PC-9 (cell line): ENCODE measurements at regions not wholly inside any gene's neighbourhood (a gene's known extent, or its start where the extent isn't known, plus 50 kb on each side); places are given as distances from the start of the nearest gene placed in this dataset.

ENCODE experiments used
- BruUV-seq: library from RNA; stranded (reverse); fragments of 400-500 nt; replicated peaks from 2 replicates; lab custom pipeline; 2021; lab: Mats Ljungman, UMichigan
- CTCF ChIA-PET: fragments of 300-600 bp; sonication (Branson Sonifier 250); formaldehyde crosslinking; loops from one replicate; lab custom pipeline; 2022; ENCODE audit warnings: antibody characterized with exemption; lab: Charles Lee
- POLR2A ChIA-PET: fragments of 300-600 bp; sonication (Branson Sonifier 250); formaldehyde crosslinking; loops from one replicate; lab custom pipeline; 2022; ENCODE audit warnings: antibody characterized with exemption; ENCODE audit not compliant: unreplicated experiment; lab: Charles Lee
- DNase-seq, 2 experiments: peaks; one replicate each; pipeline versions ENCODE4 v3.0.0 to v3.0.0-alpha.2; 2015 to 2022; ENCODE audit warnings: mixed read lengths in 1 of 2
- H2AFZ ChIP-seq: fragments of 200-600 bp; sonication (generic); 2 replicates; pipeline ENCODE4 v1.8.1; 2017; ENCODE audit warnings: antibody characterized with exemption
- H3F3A ChIP-seq: fragments of 200-600 bp; sonication (generic); 2 replicates; pipeline ENCODE4 v1.8.1; 2017; ENCODE audit warnings: antibody characterized with exemption, mild to moderate bottlenecking, low read depth; ENCODE audit not compliant: insufficient read depth
- H3K27ac ChIP-seq: fragments of 200-600 bp; sonication (generic); 2 replicates; pipeline ENCODE4 v1.6.1; 2016; ENCODE audit warnings: mixed run types
- H3K27me3 ChIP-seq: fragments of 200-600 bp; sonication (generic); 2 replicates; pipeline ENCODE4 v1.6.1; 2016; ENCODE audit warnings: low read depth, mixed run types; ENCODE audit not compliant: insufficient read depth
- H3K36me3 ChIP-seq: fragments of 200-600 bp; sonication (generic); 2 replicates; pipeline ENCODE4 v1.6.1; 2016; ENCODE audit warnings: low read depth, mixed run types
- H3K4me1 ChIP-seq: fragments of 200-600 bp; sonication (generic); replicated peaks from 2 replicates; pipeline ENCODE4 v1.6.1; 2016; ENCODE audit warnings: mixed run types; ENCODE audit not compliant: insufficient read depth
- H3K4me2 ChIP-seq: fragments of 200-600 bp; sonication (generic); 2 replicates; pipeline ENCODE4 v1.6.1; 2017; ENCODE audit warnings: mixed run types
- H3K4me3 ChIP-seq: fragments of 200-600 bp; sonication (generic); 2 replicates; pipeline ENCODE4 v1.6.1; 2016; ENCODE audit warnings: mixed run types
- H3K79me2 ChIP-seq: fragments of 200-600 bp; sonication (generic); 2 replicates; pipeline ENCODE4 v1.6.1; 2017; ENCODE audit warnings: low read depth, mixed run types
- H3K9me2 ChIP-seq: fragments of 200-600 bp; sonication (generic); 2 replicates; pipeline ENCODE4 v1.8.1; 2017; ENCODE audit warnings: mild to moderate bottlenecking; ENCODE audit not compliant: insufficient read depth
- H3K9me3 ChIP-seq: fragments of 200-600 bp; sonication (generic); 2 replicates; pipeline ENCODE4 v1.8.1; 2016; ENCODE audit warnings: low read depth; ENCODE audit not compliant: insufficient read depth
- H4K20me1 ChIP-seq: fragments of 200-600 bp; sonication (generic); 2 replicates; pipeline ENCODE4 v1.8.1; 2017; ENCODE audit not compliant: insufficient read depth
- CTCF ChIP-seq: fragments of 200-600 bp; sonication (generic); conservative IDR thresholded peaks from 2 replicates; pipeline ENCODE4 v1.6.1; 2017; ENCODE audit warnings: mixed run types, antibody characterized with exemption, mild to moderate bottlenecking, moderate library complexity
- EZH2 ChIP-seq: fragments of 200-600 bp; sonication (generic); IDR thresholded peaks from 2 replicates; pipeline ENCODE4 v1.8.0; 2017; ENCODE audit warnings: antibody characterized with exemption, low read depth
- intact Hi-C: fragments of 100-400 bp; cut with micrococcal nuclease; formaldehyde crosslinking; loops from one replicate; pipeline ENCODE4 v1.10.0; 2022; ENCODE audit not compliant: unreplicated experiment

- intact Hi-C loops: no loop called here
- Histone ChIP-seq H3K4me2 (no peak overlapping the region), H2AFZ (no peak overlapping the region), H3K79me2 (no peaks in the 10 kb centered on the region), H3K27me3 (peaks cover 57% of the 10 kb centered on the region), H3K9me2 (no peaks in the 10 kb centered on the region), H4K20me1 (no peaks in the 10 kb centered on the region), H3K4me1 (no peaks in the 10 kb centered on the region), H3K9me3 (no peaks in the 10 kb centered on the region), H3K36me3 (no peaks in the 10 kb centered on the region), H3K27ac (no peak overlapping the region), H3K4me3 (no peak overlapping the region), H3F3A (no peaks in the 10 kb centered on the region)
- no peak for DNase-seq
- BruUV-seq: no TSS peak
- TF ChIP-seq CTCF: no peak
- no peak for TF ChIP-seq EZH2
- ChIA-PET CTCF (no interaction called here), POLR2A (no interaction called here)
Measured at GRCh38 chr1:17949511-17949910, 158.1 kb upstream of the IGSF21 start.

- Histone ChIP-seq H3K9me3 (no peaks in the 10 kb centered on the region), H4K20me1 (no peaks in the 10 kb centered on the region), H3K36me3 (no peaks in the 10 kb centered on the region), H3K4me2 (no peak overlapping the region), H3K79me2 (no peaks in the 10 kb centered on the region), H3F3A (no peaks in the 10 kb centered on the region), H3K27ac (no peak overlapping the region), H3K4me3 (no peak overlapping the region), H3K9me2 (no peaks in the 10 kb centered on the region), H2AFZ (no peak overlapping the region), H3K4me1 (no peaks in the 10 kb centered on the region), H3K27me3 (peaks cover 62% of the 10 kb centered on the region)
- DNase-seq: no peak
- TF ChIP-seq CTCF (no peak), EZH2 (no peak)
- BruUV-seq: no TSS peak
- ChIA-PET CTCF (interaction anchor here (0.6 kb wide), 1 partner anchor 17 kb away, joined by 3 read pairs; no protein-coding TSS in a partner anchor), POLR2A (no interaction called here)
- intact Hi-C loops: no loop called here
Measured at GRCh38 chr1:17950728-17951127, 156.9 kb upstream of the IGSF21 start.

- Histone ChIP-seq H3K79me2 (no peaks in the 10 kb centered on the region), H2AFZ (no peak overlapping the region), H3K4me2 (no peak overlapping the region), H3K4me1 (no peaks in the 10 kb centered on the region), H3K9me3 (no peaks in the 10 kb centered on the region), H3K4me3 (no peak overlapping the region), H3K9me2 (no peaks in the 10 kb centered on the region), H3K36me3 (no peaks in the 10 kb centered on the region), H3K27me3 (peaks cover 70% of the 10 kb centered on the region), H4K20me1 (no peaks in the 10 kb centered on the region), H3K27ac (no peak overlapping the region), H3F3A (no peaks in the 10 kb centered on the region)
- ChIA-PET POLR2A (no interaction called here), CTCF (no interaction called here)
- intact Hi-C loops: no loop called here
- DNase-seq: no peak
- no peak for TF ChIP-seq CTCF
- TF ChIP-seq EZH2: no peak
- BruUV-seq: no TSS peak
Measured at GRCh38 chr1:17952506-17952905, 155.1 kb upstream of the IGSF21 start.
